IPS-18a (cell line): ENCODE measurements at regions not wholly inside any gene's neighbourhood (a gene's known extent, or its start where the extent isn't known, plus 50 kb on each side); places are given as distances from the start of the nearest gene placed in this dataset.

Experiments
- H3K27ac ChIP-seq: one replicate; pipeline ENCODE4 v1.5.1; 2013; ENCODE audit warnings: low read length
- H3K27me3 ChIP-seq: one replicate; pipeline ENCODE4 v1.6.1; 2013; ENCODE audit warnings: mild to moderate bottlenecking, low read length; ENCODE audit not compliant: control insufficient read depth, insufficient read depth
- H3K36me3 ChIP-seq: one replicate; pipeline ENCODE4 v1.6.1; 2013; ENCODE audit warnings: low read depth, low read length; ENCODE audit not compliant: control insufficient read depth
- H3K4me1 ChIP-seq: one replicate; pipeline ENCODE4 v1.6.1; 2013; ENCODE audit warnings: low read depth, low read length; ENCODE audit not compliant: control insufficient read depth
- H3K4me3 ChIP-seq: one replicate; pipeline ENCODE4 v1.5.1; 2013; ENCODE audit warnings: low read length
- H3K9ac ChIP-seq: one replicate; pipeline ENCODE4 v1.6.1; 2013; ENCODE audit warnings: mild to moderate bottlenecking, low read length, moderate library complexity
- H3K9me3 ChIP-seq: one replicate; pipeline ENCODE4 v1.6.1; 2013; ENCODE audit warnings: low read depth, low read length; ENCODE audit not compliant: control insufficient read depth

- H3K4me1 ChIP-seq, result no peaks in the 10 kb centered on the region
- H3K27ac ChIP-seq, result no peak overlapping the region
- H3K9me3 ChIP-seq, result no peaks in the 10 kb centered on the region
- no peaks in the 10 kb centered on the region for H3K36me3 ChIP-seq
- no peak overlapping the region for H3K4me3 ChIP-seq
- H3K9ac ChIP-seq, result no peak overlapping the region
- no peaks in the 10 kb centered on the region for H3K27me3 ChIP-seq
These were observed 247.5 kb downstream of the NSG2 start for GRCh38 chr5:174293006-174293405.

- H3K4me1 ChIP-seq, result no peaks in the 10 kb centered on the region
- no peak overlapping the region for H3K27ac ChIP-seq
- no peaks in the 10 kb centered on the region for H3K27me3 ChIP-seq
- no peak overlapping the region for H3K9ac ChIP-seq
- no peaks in the 10 kb centered on the region for H3K9me3 ChIP-seq
- H3K4me3 ChIP-seq, result no peak overlapping the region
- H3K36me3 ChIP-seq, result no peaks in the 10 kb centered on the region
These were observed 248.0 kb downstream of the NSG2 start for GRCh38 chr5:174293481-174293880.

GRCh38 chr5:174294891-174295620, 249.6 kb downstream of the NSG2 start:
- Histone ChIP-seq H3K9me3 (no peaks in the 10 kb centered on the region), H3K9ac (no peak overlapping the region), H3K4me3 (no peak overlapping the region), H3K27me3 (no peaks in the 10 kb centered on the region), H3K27ac (no peak overlapping the region), H3K4me1 (no peaks in the 10 kb centered on the region), H3K36me3 (no peaks in the 10 kb centered on the region)

- Histone ChIP-seq H3K9me3 (no peaks in the 10 kb centered on the region), H3K4me3 (no peak overlapping the region), H3K9ac (no peak overlapping the region), H3K27ac (no peak overlapping the region), H3K4me1 (peaks cover 8% of the 10 kb centered on the region), H3K36me3 (no peaks in the 10 kb centered on the region), H3K27me3 (no peaks in the 10 kb centered on the region)
These were observed 250.4 kb downstream of the NSG2 start for GRCh38 chr5:174295702-174296436.

GRCh38 chr5:174300118-174300940, 254.8 kb downstream of the NSG2 start:
- Histone ChIP-seq H3K4me1 (peaks cover 13% of the 10 kb centered on the region), H3K36me3 (no peaks in the 10 kb centered on the region), H3K9ac (no peak overlapping the region), H3K9me3 (no peaks in the 10 kb centered on the region), H3K4me3 (no peak overlapping the region), H3K27me3 (no peaks in the 10 kb centered on the region), H3K27ac (no peak overlapping the region)

GRCh38 chr5:174300941-174301761, 255.6 kb downstream of the NSG2 start:
- H3K9ac ChIP-seq, result no peak overlapping the region
- no peaks in the 10 kb centered on the region for H3K36me3 ChIP-seq
- peaks cover 13% of the 10 kb centered on the region for H3K4me1 ChIP-seq
- no peaks in the 10 kb centered on the region for H3K27me3 ChIP-seq
- H3K4me3 ChIP-seq, result no peak overlapping the region
- no peaks in the 10 kb centered on the region for H3K9me3 ChIP-seq
- H3K27ac ChIP-seq, result no peak overlapping the region

GRCh38 chr5:174301848-174302625, 256.5 kb downstream of the NSG2 start:
- peaks cover 13% of the 10 kb centered on the region for H3K4me1 ChIP-seq
- H3K27ac ChIP-seq, result no peak overlapping the region
- H3K9ac ChIP-seq, result no peak overlapping the region
- no peaks in the 10 kb centered on the region for H3K36me3 ChIP-seq
- no peaks in the 10 kb centered on the region for H3K27me3 ChIP-seq
- no peak overlapping the region for H3K4me3 ChIP-seq
- H3K9me3 ChIP-seq, result no peaks in the 10 kb centered on the region

- no peaks in the 10 kb centered on the region for H3K9me3 ChIP-seq
- H3K27ac ChIP-seq, result no peak overlapping the region
- no peaks in the 10 kb centered on the region for H3K27me3 ChIP-seq
- H3K9ac ChIP-seq, result no peak overlapping the region
- no peaks in the 10 kb centered on the region for H3K36me3 ChIP-seq
- H3K4me3 ChIP-seq, result no peak overlapping the region
- H3K4me1 ChIP-seq, result peaks cover 13% of the 10 kb centered on the region
These were observed 257.5 kb downstream of the NSG2 start for GRCh38 chr5:174303035-174303434.

- Histone ChIP-seq H3K36me3 (no peaks in the 10 kb centered on the region), H3K4me3 (no peak overlapping the region), H3K9ac (no peak overlapping the region), H3K27me3 (no peaks in the 10 kb centered on the region), H3K4me1 (peaks cover 13% of the 10 kb centered on the region), H3K27ac (no peak overlapping the region), H3K9me3 (no peaks in the 10 kb centered on the region)
These were observed 258.0 kb downstream of the NSG2 start for GRCh38 chr5:174303437-174304045.

GRCh38 chr5:174305241-174305681, 259.8 kb downstream of the NSG2 start:
- Histone ChIP-seq H3K36me3 (no peaks in the 10 kb centered on the region), H3K9ac (no peak overlapping the region), H3K4me3 (no peak overlapping the region), H3K9me3 (no peaks in the 10 kb centered on the region), H3K27me3 (no peaks in the 10 kb centered on the region), H3K4me1 (peaks cover 11% of the 10 kb centered on the region), H3K27ac (no peak overlapping the region)
